ENCODE measurements at regions not wholly inside any gene's neighbourhood (a gene's known extent, or its start where the extent isn't known, plus 50 kb on each side); places are given as distances from the start of the nearest gene placed in this dataset.

- no peaks in the 10 kb centered on the region for H3K36me3 ChIP-seq
- no peak overlapping the region for H3K4me3 ChIP-seq
- H3K9me3 ChIP-seq (ENCODE audit: low read depth): no peaks in the 10 kb centered on the region
- H3K27me3 ChIP-seq: no peaks in the 10 kb centered on the region
- TF ChIP-seq CTCF (IDR thresholded peaks at IDR 0.05; ENCODE audit: low read depth, low read length): no peak
- peak in 1 of 2 donors; percentile 49 for DNase-seq (ENCODE audit: low read depth in 1 of 2, low spot score in 1 of 2)
- peaks cover 22% of the 10 kb centered on the region for H3K4me1 ChIP-seq (ENCODE audit: low read depth)
- H3K27ac ChIP-seq: peak overlapping the region; percentile 69
Measured at GRCh38 chr12:123083661-123084571, 67.0 kb downstream of the PITPNM2 start.

GRCh38 chr12:123080634-123081033 lies 70.3 kb downstream of the PITPNM2 start:
- peaks cover 32% of the 10 kb centered on the region for H3K4me1 ChIP-seq (ENCODE audit: low read depth)
- TF ChIP-seq CTCF (IDR thresholded peaks at IDR 0.05; ENCODE audit: low read depth, low read length): no peak
- H3K9me3 ChIP-seq (ENCODE audit: low read depth): no peaks in the 10 kb centered on the region
- no peak overlapping the region for H3K4me3 ChIP-seq
- no peaks in the 10 kb centered on the region for H3K36me3 ChIP-seq
- H3K27ac ChIP-seq: no peak overlapping the region
- no peak for DNase-seq (ENCODE audit: low read depth in 1 of 2, low spot score in 1 of 2)
- H3K27me3 ChIP-seq: no peaks in the 10 kb centered on the region

GRCh38 chr12:123078531-123079155 lies 72.2 kb downstream of the PITPNM2 start:
- no peak for TF ChIP-seq CTCF (IDR thresholded peaks at IDR 0.05; ENCODE audit: low read depth, low read length)
- H3K27me3 ChIP-seq: no peaks in the 10 kb centered on the region
- H3K27ac ChIP-seq: no peak overlapping the region

GRCh38 chr12:123078120-123078465 lies 72.8 kb downstream of the PITPNM2 start:
- H3K27ac ChIP-seq: no peak overlapping the region
- no peak for DNase-seq (ENCODE audit: low read depth in 1 of 2, low spot score in 1 of 2)
- H3K4me3 ChIP-seq: no peak overlapping the region
- H3K9me3 ChIP-seq (ENCODE audit: low read depth): no peaks in the 10 kb centered on the region
- no peaks in the 10 kb centered on the region for H3K36me3 ChIP-seq
- no peak for TF ChIP-seq CTCF (IDR thresholded peaks at IDR 0.05; ENCODE audit: low read depth, low read length)
- H3K27me3 ChIP-seq: no peaks in the 10 kb centered on the region
- peaks cover 26% of the 10 kb centered on the region for H3K4me1 ChIP-seq (ENCODE audit: low read depth)

More at GRCh38 chr12:123078531-123079155, 72.2 kb downstream of the PITPNM2 start:
- Histone ChIP-seq H3K9me3 (ENCODE audit: low read depth) (no peaks in the 10 kb centered on the region), H3K4me1 (ENCODE audit: low read depth) (peaks cover 31% of the 10 kb centered on the region), H3K4me3 (no peak overlapping the region), H3K36me3 (no peaks in the 10 kb centered on the region)
- DNase-seq (ENCODE audit: low read depth in 1 of 2, low spot score in 1 of 2): no peak

- Histone ChIP-seq H3K9me3 (ENCODE audit: low read depth) (no peaks in the 10 kb centered on the region), H3K36me3 (no peaks in the 10 kb centered on the region), H3K4me3 (no peak overlapping the region), H3K4me1 (ENCODE audit: low read depth) (peaks cover 29% of the 10 kb centered on the region), H3K27ac (no peak overlapping the region), H3K27me3 (no peaks in the 10 kb centered on the region)
- TF ChIP-seq CTCF (IDR thresholded peaks at IDR 0.05; ENCODE audit: low read depth, low read length): no peak
- no peak for DNase-seq (ENCODE audit: low read depth in 1 of 2, low spot score in 1 of 2)
Measured at GRCh38 chr12:123077298-123078119, 73.4 kb downstream of the PITPNM2 start.
